Left lobe of liver (tissue), 2 donors: ENCODE measurements at regions not wholly inside any gene's neighbourhood (a gene's known extent, or its start where the extent isn't known, plus 50 kb on each side); places are given as distances from the start of the nearest gene placed in this dataset.

Experiments
- ATAC-seq: fragments of 200-7000 bp; cut with Tn5 transposase; one replicate; pipeline ENCODE4 v1.9.1; 2020; ENCODE audit warnings: mild to moderate bottlenecking, moderate library complexity
- DNase-seq: peaks from one replicate; pipeline ENCODE4 v3.0.0-alpha.2; 2020; ENCODE audit warnings: low spot score
- donor health status: DM: no; HTN: no; CAD: no; lungs with moderate emphysema.
- donor health status: DM: no; HTN: yes; CAD: no.

GRCh38 chr12:42696406-42697149 is 107.0 kb upstream of the PRICKLE1 start:
- no peak for DNase-seq
- ATAC-seq = no peak

GRCh38 chr12:42695490-42695995 is 106.0 kb upstream of the PRICKLE1 start:
- no peak for ATAC-seq
- DNase-seq = no peak

- DNase-seq = no peak
- ATAC-seq = no peak
These were observed 103.2 kb upstream of the PRICKLE1 start for GRCh38 chr12:42692749-42693148.

DNA sequence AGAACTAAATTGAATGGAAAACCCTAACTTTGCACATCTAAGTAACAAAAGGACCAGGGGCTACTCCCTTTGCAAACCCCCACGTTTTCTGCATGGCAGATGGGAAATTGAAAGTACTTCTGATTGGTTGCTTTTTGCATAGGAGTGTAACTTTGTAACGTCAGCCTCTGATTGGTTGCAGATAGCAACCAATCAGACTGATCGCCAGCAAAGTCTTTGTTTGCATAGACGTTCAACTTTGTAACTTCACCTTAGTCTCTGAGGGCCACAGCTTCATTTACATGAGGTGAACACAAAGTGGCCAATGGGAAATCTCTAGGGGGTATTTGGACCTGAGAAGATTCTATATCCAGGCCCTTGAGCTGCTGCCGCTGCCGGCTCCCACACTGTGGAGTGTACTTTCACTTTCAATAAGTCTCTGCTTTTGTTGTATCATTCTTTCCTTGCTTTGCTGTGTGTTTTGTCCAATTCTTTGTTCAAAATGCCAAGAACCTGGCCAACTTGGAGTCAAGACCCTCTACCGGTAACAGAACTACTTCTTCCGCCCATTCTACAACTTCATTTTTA is 102.5 kb upstream of the PRICKLE1 start:
- DNase-seq (no peak), ATAC-seq (peak; percentile 62)

DNA sequence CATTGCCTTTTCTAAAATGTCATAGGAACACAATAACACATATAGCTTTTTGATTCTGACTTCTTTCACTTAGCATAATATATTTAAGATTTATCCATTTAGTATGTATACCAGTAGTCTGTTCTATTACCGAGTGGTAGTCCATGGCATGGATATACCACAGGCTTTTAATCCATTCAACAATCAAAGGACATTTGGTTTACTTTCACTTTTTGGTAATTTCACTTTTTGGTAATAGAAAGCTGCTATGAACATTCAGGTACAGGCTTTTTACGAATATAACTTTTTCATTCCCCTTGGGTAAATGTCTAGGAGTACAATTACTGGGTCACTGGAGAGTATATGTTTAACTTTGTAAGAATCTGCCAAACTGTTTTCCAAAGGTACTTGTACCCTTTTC is 100.7 kb upstream of the PRICKLE1 start:
- DNase-seq (no peak), ATAC-seq (no peak)

DNA sequence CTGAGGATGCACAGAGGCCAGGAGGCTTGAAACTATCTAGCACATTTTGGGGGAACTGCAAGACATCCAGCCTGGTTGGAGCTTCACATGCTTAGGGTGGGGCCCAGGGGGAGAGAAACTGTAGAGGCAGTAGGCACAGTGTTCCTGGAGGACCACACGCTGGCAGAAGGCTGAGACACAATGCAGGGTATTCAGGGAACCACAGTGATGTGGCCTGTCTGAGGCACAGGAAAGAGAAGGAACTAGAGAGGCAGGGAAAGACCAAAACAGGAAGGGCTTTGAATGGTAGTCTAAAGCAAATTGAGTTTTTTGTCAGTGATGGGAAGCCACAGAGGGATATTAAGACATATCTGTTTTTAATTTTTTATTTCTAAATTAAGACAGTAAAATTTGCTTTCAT is 100.2 kb upstream of the PRICKLE1 start:
- DNase-seq = no peak
- ATAC-seq = no peak

DNA sequence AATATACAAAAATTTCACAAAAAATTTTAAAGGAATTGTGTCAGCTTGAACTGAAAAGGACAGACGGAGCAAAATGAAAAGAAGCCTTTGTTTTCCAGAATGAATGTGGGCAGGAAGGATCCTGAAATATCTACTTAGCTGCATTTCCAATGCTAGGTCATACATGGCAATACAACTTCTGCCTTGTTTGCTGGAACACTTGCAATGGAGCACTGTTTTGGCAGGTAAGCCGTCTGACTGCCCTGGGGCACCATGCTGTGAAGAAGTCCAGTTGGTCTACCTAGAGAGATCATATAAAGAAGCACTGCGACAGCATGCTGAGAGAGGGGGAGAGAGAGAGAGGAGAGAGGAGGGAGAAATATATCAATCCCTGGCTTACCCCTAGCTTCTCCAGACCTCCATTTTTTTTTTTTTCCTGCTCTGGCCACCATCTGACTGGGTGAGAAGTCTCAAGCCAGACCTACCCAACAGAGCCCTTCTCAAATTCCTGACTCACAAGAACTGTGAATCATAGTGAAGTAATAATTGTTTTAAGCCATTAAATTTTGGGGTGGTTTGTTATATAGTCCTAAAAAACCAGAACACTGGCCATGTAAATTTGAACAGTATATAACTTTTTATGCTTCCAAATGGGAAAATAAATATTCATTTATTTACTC is 97.1 kb upstream of the PRICKLE1 start:
- no peak for DNase-seq
- no peak for ATAC-seq

GRCh38 chr12:42684802-42685071 is 95.2 kb upstream of the PRICKLE1 start:
- ATAC-seq = no peak
- DNase-seq = no peak

- ATAC-seq (no peak), DNase-seq (no peak)
These were observed 94.6 kb upstream of the PRICKLE1 start for GRCh38 chr12:42683933-42684801.

GRCh38 chr12:42683266-42683665 is 93.7 kb upstream of the PRICKLE1 start:
- no peak for DNase-seq

DNA sequence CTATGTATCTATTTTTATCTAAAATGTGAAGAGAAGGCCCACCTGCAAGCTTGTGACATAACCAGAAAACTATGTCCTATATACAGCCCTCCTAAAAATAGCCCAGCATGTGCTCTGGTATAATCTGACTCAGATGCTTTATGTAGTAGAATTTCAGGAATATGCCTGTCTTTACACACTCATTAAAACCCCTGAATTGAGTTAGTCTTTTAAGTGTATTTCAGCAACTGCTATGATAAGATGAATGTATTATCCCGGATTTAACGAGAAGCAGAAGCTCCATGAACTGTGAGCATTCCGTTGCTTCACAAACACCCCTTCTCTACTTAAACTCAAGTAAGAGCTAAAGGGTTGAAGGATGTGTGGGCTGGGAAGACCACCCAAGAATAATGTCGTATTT is 89.9 kb upstream of the PRICKLE1 start:
- DNase-seq = no peak
- ATAC-seq = no peak

More at GRCh38 chr12:42683266-42683665, 93.7 kb upstream of the PRICKLE1 start:
- ATAC-seq = no peak

DNA sequence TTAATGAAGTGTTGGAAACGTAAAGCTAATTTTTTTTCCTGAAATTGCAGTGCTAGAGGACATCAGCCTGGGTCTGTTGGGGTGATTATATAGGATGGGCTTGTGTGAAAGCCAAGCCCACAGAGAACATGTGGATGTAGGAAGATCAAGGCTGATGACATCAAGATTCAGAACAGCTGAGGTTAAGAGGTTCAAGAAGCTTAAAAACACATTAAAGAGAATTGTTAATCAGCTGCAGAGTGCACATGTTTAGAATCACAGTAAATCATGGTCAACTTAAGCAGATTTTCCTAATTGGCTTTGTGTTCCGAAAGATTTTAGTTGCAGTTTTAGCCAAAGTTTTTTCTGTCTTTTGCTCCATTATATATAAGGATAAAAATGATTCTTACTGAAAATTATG is 87.9 kb upstream of the PRICKLE1 start:
- no peak for ATAC-seq
- no peak for DNase-seq

DNA sequence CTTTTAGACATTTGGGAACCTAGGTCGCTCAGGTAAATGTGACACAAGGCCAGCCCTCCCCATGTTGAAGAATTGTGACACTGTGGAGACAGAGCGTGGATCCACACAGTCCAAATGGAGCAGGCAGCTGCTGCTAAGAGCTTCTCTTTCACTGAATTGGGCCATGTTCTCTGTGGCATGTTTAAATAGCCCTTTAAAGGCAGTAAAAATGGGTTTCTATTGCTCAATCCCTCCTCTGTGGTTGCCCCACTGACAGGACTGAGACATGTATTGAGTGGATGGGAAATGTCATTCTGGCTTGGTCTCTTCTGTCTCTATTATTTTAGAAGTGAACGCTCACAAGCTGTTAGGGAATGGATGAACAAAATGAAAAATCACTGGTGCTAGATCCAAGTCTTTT is 84.0 kb upstream of the PRICKLE1 start:
- no peak for ATAC-seq
- DNase-seq = no peak

DNA sequence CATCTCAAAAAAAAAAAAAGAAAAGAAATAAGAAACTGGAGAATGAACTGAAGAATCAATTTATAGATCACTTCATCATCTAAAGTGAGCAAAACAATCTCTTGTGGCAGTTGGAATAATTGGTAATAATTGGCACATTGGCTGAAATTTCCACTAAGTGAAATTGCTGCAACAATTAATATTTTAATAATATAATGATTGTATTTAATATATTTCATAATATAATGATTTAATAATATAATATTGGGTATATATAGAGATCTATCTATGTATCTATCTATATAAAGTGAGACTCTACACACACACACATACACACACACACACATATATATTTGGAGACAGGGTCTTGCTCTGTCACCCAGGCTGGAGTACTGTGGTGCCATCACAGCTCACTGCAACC is 81.2 kb upstream of the PRICKLE1 start:
- DNase-seq = no peak

DNA sequence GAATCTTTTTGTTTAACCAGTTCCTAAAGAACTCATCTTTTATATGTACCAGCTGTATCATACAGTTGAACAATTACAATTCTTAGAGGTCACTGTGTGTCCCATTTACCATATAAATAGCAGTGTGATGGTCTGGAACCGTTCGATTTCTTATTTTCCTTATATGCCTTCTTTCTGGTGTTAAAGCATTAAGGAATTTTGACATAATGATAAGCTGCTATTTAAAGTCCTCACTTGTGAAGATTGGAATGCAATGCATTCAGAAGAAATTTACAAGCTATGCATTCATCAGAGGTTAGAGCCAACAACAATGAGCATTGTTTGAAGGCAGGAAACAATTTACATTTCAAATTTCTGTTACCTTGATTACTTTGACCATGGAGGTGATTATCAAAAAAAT is 80.0 kb upstream of the PRICKLE1 start:
- DNase-seq = no peak
- no peak for ATAC-seq

More for the DNA sequence above, 81.2 kb upstream of the PRICKLE1 start:
- ATAC-seq = no peak

DNA sequence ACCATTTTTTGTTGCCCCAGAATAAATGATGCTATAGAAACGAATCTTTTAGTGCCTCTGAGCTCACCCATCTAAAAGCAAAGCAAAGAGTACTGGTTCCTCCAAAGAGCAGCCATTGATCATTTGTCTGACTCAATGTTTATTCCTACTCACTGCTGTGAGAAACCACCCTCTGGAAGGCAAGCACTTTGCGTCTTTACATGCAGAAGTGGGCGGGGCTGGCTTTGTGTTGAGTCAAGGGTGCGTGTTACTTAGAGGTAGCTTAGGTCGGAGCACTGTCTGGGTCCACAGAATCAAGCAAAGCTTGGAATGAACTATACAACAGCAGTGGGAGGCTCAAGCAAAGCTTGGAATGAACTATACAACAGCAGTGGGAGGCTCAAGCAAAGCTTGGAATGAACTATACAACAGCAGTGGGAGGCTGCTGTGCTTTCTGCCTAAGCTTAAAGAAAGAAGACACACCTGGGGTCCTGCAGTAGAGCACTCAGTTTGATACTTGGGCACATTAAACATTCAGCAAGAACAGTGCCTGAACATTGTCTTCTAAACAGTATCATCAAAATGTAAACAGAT is 77.2 kb upstream of the PRICKLE1 start:
- no peak for ATAC-seq
- no peak for DNase-seq

GRCh38 chr12:42663621-42664020 is 74.1 kb upstream of the PRICKLE1 start:
- DNase-seq (no peak), ATAC-seq (no peak)

- ATAC-seq = no peak
- DNase-seq = no peak
These were observed 71.7 kb upstream of the PRICKLE1 start for GRCh38 chr12:42660968-42661937.

DNA sequence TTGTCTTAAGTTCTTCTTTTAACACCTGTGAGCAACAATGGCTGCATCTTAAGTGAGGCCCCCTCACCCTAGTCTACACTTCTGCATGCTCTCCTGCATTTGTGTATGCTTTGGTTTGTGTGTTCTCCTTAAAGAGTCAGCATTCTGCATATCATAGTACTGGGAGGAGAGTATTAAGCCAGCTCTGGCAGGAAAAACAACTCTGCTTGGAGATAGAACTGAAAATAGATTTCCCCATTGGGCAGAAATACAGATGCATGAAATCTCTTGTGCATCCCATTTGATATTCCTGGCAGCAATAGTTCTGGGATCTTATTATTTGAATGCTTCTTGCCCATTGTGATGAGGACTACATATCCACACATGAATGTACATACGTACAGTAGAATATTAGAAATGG is 70.6 kb upstream of the PRICKLE1 start:
- ATAC-seq (no peak), DNase-seq (no peak)

DNA sequence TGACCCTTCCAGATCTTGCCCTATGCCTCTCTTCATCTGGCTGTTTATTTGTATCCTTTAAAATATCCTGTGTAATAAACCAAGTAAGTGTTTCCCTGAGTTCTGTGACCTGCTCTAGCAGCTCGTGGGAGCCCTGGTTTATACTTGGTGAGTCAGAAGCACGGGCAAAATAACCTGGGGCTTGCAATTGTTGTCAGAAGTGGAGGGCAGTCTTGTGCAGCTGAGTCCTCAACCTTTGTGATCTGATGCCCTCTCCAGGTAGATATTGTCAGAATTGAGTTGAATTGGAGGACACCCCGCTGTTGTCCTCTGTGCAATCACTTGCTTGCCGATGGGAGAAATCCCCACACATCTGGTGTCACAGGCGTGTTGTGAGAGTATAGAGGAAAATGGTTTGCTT is 62.5 kb upstream of the PRICKLE1 start:
- DNase-seq (no peak), ATAC-seq (no peak)
